ENCODE measurements at regions not wholly inside any gene's neighbourhood (a gene's known extent, or its start where the extent isn't known, plus 50 kb on each side); places are given as distances from the start of the nearest gene placed in this dataset.
"Not testable (repeated sequence)": the region's sequence is repeated elsewhere in the genome, so short reads cannot be mapped to it uniquely, and the experiment has no call there.

DNA sequence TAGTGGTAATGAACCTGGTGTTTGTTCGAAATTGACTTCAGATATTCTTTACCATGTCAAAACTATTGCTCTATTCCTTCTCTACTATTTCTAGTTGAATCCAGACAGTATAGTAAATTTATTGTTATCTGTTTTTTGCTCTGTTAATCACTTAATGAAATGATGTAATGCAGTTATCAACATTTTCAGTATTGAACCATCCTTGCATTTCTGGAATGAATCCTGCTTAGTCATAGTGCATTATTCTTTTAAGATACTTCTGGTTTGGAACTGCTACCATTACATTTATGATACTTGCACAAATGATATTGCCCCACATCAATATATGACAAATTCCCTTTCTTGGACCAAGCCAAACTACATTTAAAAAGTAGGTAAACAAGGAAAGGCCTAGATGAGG is 554.0 kb upstream of the KLF4 start:
- DNase-seq (ENCODE audit: low spot score) = no peak
- TF ChIP-seq, protein P1, sequence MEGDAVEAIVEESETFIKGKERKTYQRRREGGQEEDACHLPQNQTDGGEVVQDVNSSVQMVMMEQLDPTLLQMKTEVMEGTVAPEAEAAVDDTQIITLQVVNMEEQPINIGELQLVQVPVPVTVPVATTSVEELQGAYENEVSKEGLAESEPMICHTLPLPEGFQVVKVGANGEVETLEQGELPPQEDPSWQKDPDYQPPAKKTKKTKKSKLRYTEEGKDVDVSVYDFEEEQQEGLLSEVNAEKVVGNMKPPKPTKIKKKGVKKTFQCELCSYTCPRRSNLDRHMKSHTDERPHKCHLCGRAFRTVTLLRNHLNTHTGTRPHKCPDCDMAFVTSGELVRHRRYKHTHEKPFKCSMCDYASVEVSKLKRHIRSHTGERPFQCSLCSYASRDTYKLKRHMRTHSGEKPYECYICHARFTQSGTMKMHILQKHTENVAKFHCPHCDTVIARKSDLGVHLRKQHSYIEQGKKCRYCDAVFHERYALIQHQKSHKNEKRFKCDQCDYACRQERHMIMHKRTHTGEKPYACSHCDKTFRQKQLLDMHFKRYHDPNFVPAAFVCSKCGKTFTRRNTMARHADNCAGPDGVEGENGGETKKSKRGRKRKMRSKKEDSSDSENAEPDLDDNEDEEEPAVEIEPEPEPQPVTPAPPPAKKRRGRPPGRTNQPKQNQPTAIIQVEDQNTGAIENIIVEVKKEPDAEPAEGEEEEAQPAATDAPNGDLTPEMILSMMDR (IDR thresholded peaks at IDR 0.05; ENCODE audit: extremely low read depth, missing control alignments) = no peak

- DNase-seq (ENCODE audit: low spot score) = no peak
- TF ChIP-seq, protein P1 (IDR thresholded peaks at IDR 0.05; ENCODE audit: extremely low read depth, missing control alignments) = no peak
Measured at GRCh38 chr9:108041551-108041950, 552.0 kb upstream of the KLF4 start.

GRCh38 chr9:108040783-108041182 is 551.2 kb upstream of the KLF4 start:
- TF ChIP-seq, protein P1 (IDR thresholded peaks at IDR 0.05; ENCODE audit: extremely low read depth, missing control alignments) = no peak
- no peak for DNase-seq (ENCODE audit: low spot score)

GRCh38 chr9:108039493-108039892 is 549.9 kb upstream of the KLF4 start:
- TF ChIP-seq, protein P1 (IDR thresholded peaks at IDR 0.05; ENCODE audit: extremely low read depth, missing control alignments) = no peak
- DNase-seq (ENCODE audit: low spot score) = no peak

- TF ChIP-seq, protein P1 (IDR thresholded peaks at IDR 0.05; ENCODE audit: extremely low read depth, missing control alignments) = no peak
Measured at GRCh38 chr9:108039012-108039411, 549.4 kb upstream of the KLF4 start.

GRCh38 chr9:108035487-108035886 is 545.9 kb upstream of the KLF4 start:
- TF ChIP-seq, protein P1 (IDR thresholded peaks at IDR 0.05; ENCODE audit: extremely low read depth, missing control alignments) = no peak

More at GRCh38 chr9:108039012-108039411, 549.4 kb upstream of the KLF4 start:
- no peak for DNase-seq (ENCODE audit: low spot score)

GRCh38 chr9:108033976-108034964 is 544.7 kb upstream of the KLF4 start:
- TF ChIP-seq, protein P1 (IDR thresholded peaks at IDR 0.05; ENCODE audit: extremely low read depth, missing control alignments) = no peak
- no peak for DNase-seq (ENCODE audit: low spot score)

More at GRCh38 chr9:108035487-108035886, 545.9 kb upstream of the KLF4 start:
- DNase-seq (ENCODE audit: low spot score) = no peak

DNA sequence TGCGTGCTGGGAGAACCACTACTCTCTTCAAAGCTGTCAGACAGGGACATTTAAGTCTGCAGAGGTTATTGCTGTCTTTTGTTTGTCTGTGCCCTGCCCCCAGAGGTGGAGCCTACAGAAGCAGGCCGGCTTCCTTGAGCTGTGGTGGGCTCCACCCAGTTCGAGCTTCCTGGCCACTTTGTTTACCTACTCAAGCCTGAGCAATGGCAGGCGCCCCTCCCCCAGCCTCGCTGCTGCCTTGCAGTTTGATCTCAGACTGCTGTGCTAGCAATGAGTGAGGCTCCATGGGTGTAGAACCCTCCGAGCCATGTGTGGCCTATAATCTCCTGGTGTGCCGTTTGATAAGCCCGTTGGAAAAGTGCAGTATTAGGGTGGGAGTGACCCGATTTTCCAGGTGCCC is 542.5 kb upstream of the KLF4 start:
- not testable (repeated sequence) for DNase-seq (ENCODE audit: low spot score)

DNA sequence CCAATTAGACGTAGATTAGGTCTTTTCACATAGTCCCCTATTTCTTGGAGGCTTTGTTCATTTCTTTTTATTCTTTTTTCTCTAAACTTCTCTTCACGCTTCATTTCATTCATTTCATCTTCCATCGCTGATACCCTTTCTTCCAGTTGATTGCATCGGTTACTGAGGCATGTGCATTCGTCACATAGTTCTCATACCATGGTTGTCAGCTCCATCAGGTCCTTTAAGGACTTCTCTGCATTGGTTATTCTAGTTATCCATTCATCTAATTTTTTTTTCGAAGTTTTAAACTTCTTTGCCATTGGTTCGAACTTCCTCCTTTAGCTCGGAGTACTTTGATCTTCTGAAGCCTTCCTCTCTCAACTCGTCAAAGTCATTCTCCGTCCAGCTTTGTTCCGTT is 541.7 kb upstream of the KLF4 start:
- not testable (repeated sequence) for DNase-seq (ENCODE audit: low spot score)

DNA sequence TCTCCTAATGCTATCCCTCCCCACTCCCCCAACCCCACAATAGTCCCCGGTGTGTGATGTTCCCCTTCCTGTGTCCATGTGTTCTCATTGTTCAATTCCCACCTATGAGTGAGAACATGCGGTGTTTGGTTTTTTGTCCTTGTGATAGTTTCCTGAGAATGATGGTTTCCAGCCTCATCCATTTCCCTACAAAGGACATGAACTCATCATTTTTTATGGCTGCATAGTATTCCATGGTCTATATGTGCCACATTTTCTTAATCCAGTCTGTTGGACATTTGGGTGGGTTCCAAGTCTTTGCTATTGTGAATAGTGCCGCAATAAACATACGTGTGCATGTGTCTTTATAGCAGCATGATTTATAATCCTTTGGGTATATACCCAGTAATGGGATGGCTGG is 537.1 kb upstream of the KLF4 start:
- DNase-seq (ENCODE audit: low spot score) = not testable (repeated sequence)
